ENCODE measurements at regions not wholly inside any gene's neighbourhood (a gene's known extent, or its start where the extent isn't known, plus 50 kb on each side); places are given as distances from the start of the nearest gene placed in this dataset.

DNA sequence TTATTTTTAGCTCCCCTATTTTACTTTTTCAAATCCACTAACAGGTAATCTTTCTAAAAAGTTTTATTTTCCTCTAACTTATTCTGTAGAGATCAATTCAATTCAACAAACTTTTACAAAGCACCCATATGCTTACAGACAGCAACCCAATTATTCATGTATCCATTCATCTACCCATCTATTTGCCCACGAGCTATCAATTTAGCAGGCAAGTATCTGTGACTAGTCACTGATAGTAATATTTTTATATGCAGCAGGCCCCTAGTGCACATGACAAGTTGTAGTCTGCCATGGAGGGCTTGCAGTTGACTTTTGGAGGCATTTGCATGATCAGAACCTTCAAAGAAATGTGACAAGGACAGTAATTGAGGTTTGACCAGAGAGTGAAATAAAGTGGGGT lies 753.2 kb upstream of the TENM4 start:
- no peak for DNase-seq (ENCODE audit: low read depth)
- TF ChIP-seq, protein P1, sequence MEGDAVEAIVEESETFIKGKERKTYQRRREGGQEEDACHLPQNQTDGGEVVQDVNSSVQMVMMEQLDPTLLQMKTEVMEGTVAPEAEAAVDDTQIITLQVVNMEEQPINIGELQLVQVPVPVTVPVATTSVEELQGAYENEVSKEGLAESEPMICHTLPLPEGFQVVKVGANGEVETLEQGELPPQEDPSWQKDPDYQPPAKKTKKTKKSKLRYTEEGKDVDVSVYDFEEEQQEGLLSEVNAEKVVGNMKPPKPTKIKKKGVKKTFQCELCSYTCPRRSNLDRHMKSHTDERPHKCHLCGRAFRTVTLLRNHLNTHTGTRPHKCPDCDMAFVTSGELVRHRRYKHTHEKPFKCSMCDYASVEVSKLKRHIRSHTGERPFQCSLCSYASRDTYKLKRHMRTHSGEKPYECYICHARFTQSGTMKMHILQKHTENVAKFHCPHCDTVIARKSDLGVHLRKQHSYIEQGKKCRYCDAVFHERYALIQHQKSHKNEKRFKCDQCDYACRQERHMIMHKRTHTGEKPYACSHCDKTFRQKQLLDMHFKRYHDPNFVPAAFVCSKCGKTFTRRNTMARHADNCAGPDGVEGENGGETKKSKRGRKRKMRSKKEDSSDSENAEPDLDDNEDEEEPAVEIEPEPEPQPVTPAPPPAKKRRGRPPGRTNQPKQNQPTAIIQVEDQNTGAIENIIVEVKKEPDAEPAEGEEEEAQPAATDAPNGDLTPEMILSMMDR (IDR thresholded peaks at IDR 0.05; ENCODE audit: insufficient read depth, low read depth, low read length), result no peak
- Histone ChIP-seq H3K36me3 (ENCODE audit: control insufficient read depth, insufficient read depth, low read length) (no peaks in the 10 kb centered on the region), H3K4me3 (ENCODE audit: low read depth, low read length) (no peak overlapping the region), H3K27me3 (ENCODE audit: control insufficient read depth, insufficient read depth, low read length) (no peaks in the 10 kb centered on the region)
- CTCF ChIA-PET, result no interaction called here
- POLR2A ChIA-PET, result no interaction called here

DNA sequence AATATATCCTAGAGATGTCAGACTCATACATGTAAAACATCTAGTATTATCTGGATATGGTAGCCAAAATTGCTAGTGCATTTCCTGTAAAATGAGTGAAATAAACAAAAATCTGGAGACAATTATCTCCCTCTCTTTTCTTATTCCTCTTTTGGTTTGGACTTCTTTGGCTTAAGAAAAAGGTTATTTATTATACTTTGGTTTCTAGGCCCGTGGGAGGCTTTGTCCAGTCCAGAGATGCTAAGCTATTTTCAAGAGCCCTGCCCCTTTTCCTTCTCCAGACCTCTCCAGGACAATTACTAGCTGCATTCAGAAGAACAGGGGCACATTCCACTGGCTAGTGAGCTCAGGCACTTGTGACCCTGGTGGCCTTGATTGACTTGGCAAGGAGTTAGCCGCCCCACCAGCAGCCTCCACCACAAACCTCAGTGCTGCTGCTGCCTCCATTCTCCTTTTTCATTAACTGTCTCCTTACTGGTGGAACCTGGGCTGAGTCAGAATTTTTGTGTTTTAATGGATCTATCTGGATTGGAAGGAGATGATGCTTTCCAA lies 747.3 kb upstream of the TENM4 start:
- no peak overlapping the region for H3K4me3 ChIP-seq (ENCODE audit: low read depth, low read length)
- no peak for DNase-seq (ENCODE audit: low read depth)
- no peaks in the 10 kb centered on the region for H3K36me3 ChIP-seq (ENCODE audit: control insufficient read depth, insufficient read depth, low read length)
- ChIA-PET CTCF (no interaction called here), POLR2A (no interaction called here)
- H3K27me3 ChIP-seq (ENCODE audit: control insufficient read depth, insufficient read depth, low read length), result no peaks in the 10 kb centered on the region
- TF ChIP-seq, protein P1 (IDR thresholded peaks at IDR 0.05; ENCODE audit: insufficient read depth, low read depth, low read length), result no peak

DNA sequence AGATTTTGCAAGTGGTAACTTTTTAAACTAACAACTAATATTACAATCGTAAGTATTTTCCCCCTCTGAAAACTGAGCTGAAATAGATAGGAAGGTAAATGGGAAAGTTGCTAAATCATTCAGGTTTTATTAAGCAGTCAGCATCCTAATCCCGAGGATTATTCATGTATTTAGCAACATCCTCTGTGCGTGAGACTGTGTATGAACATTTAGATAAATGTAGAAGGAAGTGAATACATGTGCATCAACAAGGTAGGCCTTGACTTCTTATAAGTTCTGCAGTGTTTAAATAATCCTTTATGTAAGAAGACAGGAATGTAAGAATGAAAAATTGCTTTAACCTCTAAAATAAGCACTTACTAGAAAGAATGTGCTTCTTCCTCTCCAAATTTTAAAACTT lies 745.9 kb upstream of the TENM4 start:
- ChIA-PET POLR2A (no interaction called here), CTCF (interaction anchor here (0.5 kb wide), 1 partner anchor 120 kb away, joined by 3 read pairs; no protein-coding TSS in a partner anchor)
- no peak for DNase-seq (ENCODE audit: low read depth)
- H3K4me3 ChIP-seq (ENCODE audit: low read depth, low read length), result no peak overlapping the region
- H3K27me3 ChIP-seq (ENCODE audit: control insufficient read depth, insufficient read depth, low read length), result no peaks in the 10 kb centered on the region
- no peaks in the 10 kb centered on the region for H3K36me3 ChIP-seq (ENCODE audit: control insufficient read depth, insufficient read depth, low read length)
- TF ChIP-seq, protein P1 (IDR thresholded peaks at IDR 0.05; ENCODE audit: insufficient read depth, low read depth, low read length), result no peak

DNA sequence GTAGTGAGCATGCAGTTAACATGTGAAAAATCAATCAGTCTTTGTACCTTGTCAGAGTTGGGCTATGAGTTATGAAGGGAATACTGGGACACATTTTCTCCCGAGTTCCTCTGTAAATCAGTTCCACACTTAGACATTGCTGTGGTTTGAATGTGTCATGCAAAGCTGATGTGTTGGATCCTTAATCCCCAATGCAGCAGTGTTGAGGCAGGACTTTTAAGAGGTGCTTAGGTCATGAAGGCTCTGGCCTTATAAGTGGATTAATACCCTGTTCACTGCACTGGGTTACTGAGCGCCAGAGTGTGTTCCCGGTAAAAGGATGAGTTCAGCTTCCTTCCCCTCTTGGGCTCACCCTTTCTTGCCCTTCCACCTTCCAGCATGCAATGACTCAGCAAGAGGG lies 742.1 kb upstream of the TENM4 start:
- Histone ChIP-seq H3K36me3 (ENCODE audit: control insufficient read depth, insufficient read depth, low read length) (no peaks in the 10 kb centered on the region), H3K27me3 (ENCODE audit: control insufficient read depth, insufficient read depth, low read length) (no peaks in the 10 kb centered on the region), H3K4me3 (ENCODE audit: low read depth, low read length) (no peak overlapping the region)
- DNase-seq (ENCODE audit: low read depth), result no peak
- ChIA-PET CTCF (no interaction called here), POLR2A (no interaction called here)
- TF ChIP-seq, protein P1 (IDR thresholded peaks at IDR 0.05; ENCODE audit: insufficient read depth, low read depth, low read length), result no peak

DNA sequence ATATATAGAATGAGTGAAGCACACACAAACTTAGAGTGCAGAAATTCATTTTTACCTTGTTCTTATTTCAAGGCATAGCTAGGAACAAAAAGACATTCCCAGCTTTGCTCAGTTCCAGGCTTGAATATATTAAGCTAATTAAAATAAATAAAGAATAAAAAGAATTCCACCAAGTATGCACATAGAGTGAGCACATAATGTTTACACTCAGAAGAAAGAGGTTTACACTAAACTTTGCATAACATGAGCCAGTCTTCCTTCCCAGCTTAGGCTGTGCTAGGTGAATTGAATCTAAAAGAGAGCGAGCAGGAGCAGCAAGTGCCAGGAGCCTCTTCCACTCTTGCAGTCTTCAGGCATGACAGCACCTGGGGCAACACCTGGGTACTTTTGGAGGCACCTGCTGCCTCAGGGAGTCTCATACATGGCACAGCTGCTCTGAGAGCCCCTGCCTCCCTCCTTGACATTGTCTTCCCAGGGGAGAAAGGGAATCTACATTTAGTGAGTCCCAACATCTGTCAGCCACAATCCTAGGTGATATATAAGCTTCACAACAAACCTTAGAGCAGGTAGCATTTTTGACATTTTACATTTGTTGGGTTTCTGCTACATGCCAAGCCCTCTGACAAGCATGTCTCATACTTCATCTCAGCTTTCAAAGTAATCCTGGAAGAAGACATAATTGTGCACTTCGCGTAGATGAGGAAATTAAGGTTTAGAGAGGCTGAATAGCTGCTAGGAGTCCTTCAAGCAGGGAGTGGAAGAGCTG lies 732.7 kb upstream of the TENM4 start:
- TF ChIP-seq, protein P1 (IDR thresholded peaks at IDR 0.05; ENCODE audit: insufficient read depth, low read depth, low read length), result no peak
- Histone ChIP-seq H3K27me3 (ENCODE audit: control insufficient read depth, insufficient read depth, low read length) (no peaks in the 10 kb centered on the region), H3K4me3 (ENCODE audit: low read depth, low read length) (no peak overlapping the region), H3K36me3 (ENCODE audit: control insufficient read depth, insufficient read depth, low read length) (no peaks in the 10 kb centered on the region)
- ChIA-PET POLR2A (no interaction called here), CTCF (no interaction called here)
- no peak for DNase-seq (ENCODE audit: low read depth)
